Brain microvascular endothelial cell (primary cell): ENCODE measurements at regions not wholly inside any gene's neighbourhood (a gene's known extent, or its start where the extent isn't known, plus 50 kb on each side); places are given as distances from the start of the nearest gene placed in this dataset.
"Not testable (repeated sequence)": the region's sequence is repeated elsewhere in the genome, so short reads cannot be mapped to it uniquely, and the experiment has no call there.

Experiments
- DNase-seq: peaks from one replicate; pipeline ENCODE4 v3.0.0-alpha.2; 2020
- H3K27ac ChIP-seq: fragments of 250-450 bp; sonication (Bioruptor Pico); 2 replicates; pipeline ENCODE4 v1.5.1; 2020; ENCODE audit warnings: mild to moderate bottlenecking, moderate library complexity
- H3K27me3 ChIP-seq: fragments of 250-450 bp; sonication (Bioruptor Pico); replicated peaks from 2 replicates; pipeline ENCODE4 v1.5.1; 2020; ENCODE audit warnings: mild to moderate bottlenecking
- H3K36me3 ChIP-seq: fragments of 250-450 bp; sonication (Bioruptor Pico); replicated peaks from 2 replicates; pipeline ENCODE4 v1.5.1; 2020; ENCODE audit warnings: mild to moderate bottlenecking
- H3K4me3 ChIP-seq: 2 replicates; pipeline ENCODE4 v1.5.1; 2011; ENCODE audit warnings: low read depth, mild to moderate bottlenecking, control low read depth, low read length, moderate library complexity
- in situ Hi-C: cut with HindIII; loops from 2 replicates; pipeline ENCODE4 v1.10.0; 2017; ENCODE audit warnings: low sequenced_read_pairs, low pct_ligation_motif_present
- TF ChIP-seq, protein P1 (sequence below): IDR thresholded peaks from 2 replicates; pipeline ENCODE4 v1.5.1; 2011; ENCODE audit warnings: low read depth, mild to moderate bottlenecking, moderate library complexity, low read length, control low read depth, inconsistent platforms; ENCODE audit errors: missing control alignments

DNA sequence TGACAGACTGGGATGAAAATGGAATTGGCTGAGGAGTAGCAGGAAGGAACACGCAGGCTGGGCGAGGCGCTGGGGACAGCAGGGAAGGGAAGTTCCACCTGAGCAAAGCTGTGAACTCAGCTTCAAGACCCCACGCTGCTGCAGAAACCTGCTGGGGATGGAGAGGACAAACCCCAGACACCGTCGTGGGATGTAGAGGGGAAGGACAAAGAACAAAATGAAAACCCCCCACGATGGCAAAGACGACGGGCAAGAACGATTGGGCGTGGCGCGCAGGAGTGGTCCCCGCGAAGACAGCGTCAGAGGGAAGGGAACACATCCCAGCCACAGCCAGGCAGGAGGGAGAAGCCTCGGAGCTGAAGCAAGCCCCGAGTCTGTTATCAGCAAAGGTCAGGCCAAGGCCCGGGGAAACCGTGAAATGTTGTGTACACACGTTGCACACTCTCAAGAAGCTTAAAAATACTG, 222.9 kb downstream of the NDUFA10 start:
- no peak overlapping the region for H3K27ac ChIP-seq
- in situ Hi-C loops, result no loop called here
- no peak overlapping the region for H3K4me3 ChIP-seq
- DNase-seq, result no peak
- H3K36me3 ChIP-seq, result no peaks in the 10 kb centered on the region
- no peaks in the 10 kb centered on the region for H3K27me3 ChIP-seq
- TF ChIP-seq, protein P1, sequence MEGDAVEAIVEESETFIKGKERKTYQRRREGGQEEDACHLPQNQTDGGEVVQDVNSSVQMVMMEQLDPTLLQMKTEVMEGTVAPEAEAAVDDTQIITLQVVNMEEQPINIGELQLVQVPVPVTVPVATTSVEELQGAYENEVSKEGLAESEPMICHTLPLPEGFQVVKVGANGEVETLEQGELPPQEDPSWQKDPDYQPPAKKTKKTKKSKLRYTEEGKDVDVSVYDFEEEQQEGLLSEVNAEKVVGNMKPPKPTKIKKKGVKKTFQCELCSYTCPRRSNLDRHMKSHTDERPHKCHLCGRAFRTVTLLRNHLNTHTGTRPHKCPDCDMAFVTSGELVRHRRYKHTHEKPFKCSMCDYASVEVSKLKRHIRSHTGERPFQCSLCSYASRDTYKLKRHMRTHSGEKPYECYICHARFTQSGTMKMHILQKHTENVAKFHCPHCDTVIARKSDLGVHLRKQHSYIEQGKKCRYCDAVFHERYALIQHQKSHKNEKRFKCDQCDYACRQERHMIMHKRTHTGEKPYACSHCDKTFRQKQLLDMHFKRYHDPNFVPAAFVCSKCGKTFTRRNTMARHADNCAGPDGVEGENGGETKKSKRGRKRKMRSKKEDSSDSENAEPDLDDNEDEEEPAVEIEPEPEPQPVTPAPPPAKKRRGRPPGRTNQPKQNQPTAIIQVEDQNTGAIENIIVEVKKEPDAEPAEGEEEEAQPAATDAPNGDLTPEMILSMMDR, result no peak

DNA sequence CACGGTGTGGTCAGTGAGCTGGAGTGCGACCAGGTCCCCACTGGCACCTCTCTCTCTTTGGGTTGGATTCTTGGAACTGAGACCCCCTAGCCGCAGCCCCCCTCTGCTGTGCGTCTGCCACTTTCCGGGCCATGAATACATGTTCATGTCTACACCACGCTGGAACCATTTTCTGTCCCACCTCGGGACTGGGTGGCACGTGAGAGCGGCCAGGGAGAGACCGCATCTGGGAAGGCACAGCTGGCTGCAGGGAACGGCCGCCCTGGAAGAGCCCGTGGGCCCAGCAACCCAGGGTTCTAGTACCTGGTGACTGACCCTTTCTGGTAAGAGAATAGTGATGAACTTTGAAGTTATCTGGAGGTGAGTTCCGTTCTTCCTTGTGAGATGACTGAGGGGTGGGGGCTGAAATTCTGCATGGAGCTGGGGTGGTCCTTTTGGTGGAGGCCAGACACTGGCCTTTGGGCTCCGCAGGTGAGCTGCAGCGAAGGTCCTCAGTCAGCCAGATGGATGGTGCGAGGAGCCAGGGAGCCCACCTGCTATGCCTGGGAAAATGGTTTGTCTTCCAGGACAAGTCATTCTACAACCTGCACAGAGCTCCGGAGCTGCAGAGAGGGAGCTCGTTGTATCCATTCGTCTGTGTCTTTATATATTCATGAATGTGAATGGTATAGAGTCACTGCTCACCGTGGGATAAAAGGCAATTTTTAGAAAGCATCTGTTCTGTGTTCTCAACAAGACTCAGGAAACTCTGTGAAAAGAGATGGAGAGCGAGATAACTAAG, 223.5 kb downstream of the NDUFA10 start:
- no peak for DNase-seq
- Histone ChIP-seq H3K4me3 (no peak overlapping the region), H3K27ac (no peak overlapping the region), H3K27me3 (no peaks in the 10 kb centered on the region), H3K36me3 (no peaks in the 10 kb centered on the region)
- in situ Hi-C loops, result no loop called here
- TF ChIP-seq, protein P1, result no peak

DNA sequence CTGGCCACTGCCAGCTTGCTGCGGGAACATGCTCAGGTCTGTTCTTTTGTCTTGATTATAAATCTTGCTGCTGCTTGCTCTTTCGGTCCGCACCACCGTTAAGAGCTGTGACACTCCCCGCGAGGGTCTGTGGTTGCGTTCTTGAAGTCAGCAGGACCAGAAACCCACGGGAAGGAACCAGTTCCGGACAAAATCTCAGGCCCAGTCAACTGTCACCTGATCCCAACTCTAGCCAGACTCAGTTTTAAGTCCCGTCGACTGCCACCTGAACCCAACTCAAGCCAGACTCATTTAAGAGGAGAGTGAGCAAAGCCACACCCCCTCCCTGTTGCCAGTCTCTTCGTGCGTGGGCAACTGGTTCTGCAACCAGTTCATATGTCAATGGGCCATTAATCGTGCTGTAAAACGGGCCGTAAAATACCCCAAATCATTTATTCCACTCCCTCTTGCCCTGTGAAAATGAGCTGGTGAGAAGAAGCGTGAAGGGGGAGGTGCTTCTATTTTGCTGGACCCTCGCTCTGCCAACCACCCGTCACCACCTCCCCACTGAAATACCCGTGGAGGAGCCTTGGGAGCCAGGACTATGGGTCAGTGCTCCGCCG, 224.3 kb downstream of the NDUFA10 start:
- H3K36me3 ChIP-seq, result no peaks in the 10 kb centered on the region
- H3K4me3 ChIP-seq, result no peak overlapping the region
- no peaks in the 10 kb centered on the region for H3K27me3 ChIP-seq
- in situ Hi-C loops, result no loop called here
- no peak overlapping the region for H3K27ac ChIP-seq
- TF ChIP-seq, protein P1, result no peak
- DNase-seq, result no peak

DNA sequence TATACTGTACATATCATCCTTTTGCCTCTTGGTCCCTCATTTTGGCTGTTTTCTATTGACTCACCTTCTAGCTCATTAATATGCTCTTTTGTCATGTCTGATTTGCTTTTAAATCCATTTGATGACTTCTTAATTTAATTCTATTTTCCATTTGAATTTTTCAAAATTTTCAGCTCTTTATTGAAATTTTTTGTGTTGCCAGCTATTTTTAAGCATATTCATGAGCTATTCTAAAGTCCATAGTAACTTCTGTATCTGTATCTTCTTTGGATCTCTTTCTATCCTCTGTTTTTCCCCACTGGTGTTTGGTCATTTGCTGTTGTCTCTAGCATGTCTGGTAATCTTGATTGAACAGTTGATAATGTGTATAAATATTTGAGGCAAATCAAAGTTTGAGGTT, 227.8 kb downstream of the NDUFA10 start:
- Histone ChIP-seq H3K4me3 (no peak overlapping the region), H3K27ac (no peak overlapping the region), H3K27me3 (no peaks in the 10 kb centered on the region), H3K36me3 (no peaks in the 10 kb centered on the region)
- TF ChIP-seq, protein P1, result no peak
- in situ Hi-C loops, result no loop called here
- DNase-seq, result no peak

DNA sequence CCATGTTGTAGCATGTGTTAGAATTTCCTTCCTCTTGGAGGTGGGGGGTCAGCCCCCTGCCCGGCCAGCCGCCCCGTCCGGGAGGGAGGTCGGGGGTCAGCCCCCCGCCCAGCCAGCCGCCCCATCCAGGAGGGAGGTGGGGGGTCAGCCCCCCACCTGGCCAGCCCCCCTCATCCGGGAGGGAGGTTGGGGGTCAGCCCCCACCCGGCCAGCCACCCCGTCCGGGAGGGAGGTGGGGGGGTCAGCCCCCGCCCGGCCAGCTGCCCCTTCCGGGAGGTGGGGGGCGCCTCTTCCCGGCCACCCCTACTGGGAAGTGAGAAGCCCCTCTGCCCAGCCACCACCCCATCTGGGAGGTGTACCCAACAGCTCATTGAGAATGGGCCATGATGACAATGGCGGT, 229.4 kb downstream of the NDUFA10 start:
- H3K27ac ChIP-seq, H3K27me3 ChIP-seq, in situ Hi-C loops, H3K4me3 ChIP-seq, H3K36me3 ChIP-seq, DNase-seq: not testable (repeated sequence)

DNA sequence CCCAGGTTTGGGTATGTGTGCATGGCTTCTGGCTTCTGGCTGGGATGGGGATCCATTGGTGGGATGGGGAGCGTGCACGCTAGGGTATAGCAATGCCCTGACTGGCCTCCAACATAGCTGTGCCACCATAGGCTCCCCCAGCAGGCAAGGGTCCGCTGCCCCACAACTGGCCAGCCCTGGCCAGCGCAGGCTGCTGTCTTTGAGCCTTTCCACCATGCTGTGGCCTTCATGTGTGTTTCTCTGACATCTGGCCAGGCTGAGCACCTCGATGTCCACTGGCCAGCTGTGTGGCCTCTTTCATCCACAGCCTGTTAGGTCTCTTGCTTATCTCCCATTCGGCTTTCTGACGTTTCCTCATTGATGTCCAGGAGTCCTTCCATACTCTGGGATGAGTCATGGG, 231.3 kb downstream of the NDUFA10 start:
- TF ChIP-seq, protein P1, result no peak

More for the DNA sequence above, 231.3 kb downstream of the NDUFA10 start:
- Histone ChIP-seq H3K27me3 (no peaks in the 10 kb centered on the region), H3K4me3 (no peak overlapping the region), H3K27ac (no peak overlapping the region), H3K36me3 (no peaks in the 10 kb centered on the region)
- in situ Hi-C loops, result no loop called here
- DNase-seq, result no peak
